Hematopoietic multipotent progenitor cell treated with erythropoietin and hydrocortisone succinate and interleukin-3 and kit ligand, for 15 days (in vitro differentiated cells): ENCODE measurements at regions not wholly inside any gene's neighbourhood (a gene's known extent, or its start where the extent isn't known, plus 50 kb on each side); places are given as distances from the start of the nearest gene placed in this dataset.
"Not testable (repeated sequence)": the region's sequence is repeated elsewhere in the genome, so short reads cannot be mapped to it uniquely, and the experiment has no call there.

Source experiments
- DNase-seq: peaks from one replicate; pipeline ENCODE4 v3.0.0-alpha.2; 2015; ENCODE audit warnings: low spot score

DNA sequence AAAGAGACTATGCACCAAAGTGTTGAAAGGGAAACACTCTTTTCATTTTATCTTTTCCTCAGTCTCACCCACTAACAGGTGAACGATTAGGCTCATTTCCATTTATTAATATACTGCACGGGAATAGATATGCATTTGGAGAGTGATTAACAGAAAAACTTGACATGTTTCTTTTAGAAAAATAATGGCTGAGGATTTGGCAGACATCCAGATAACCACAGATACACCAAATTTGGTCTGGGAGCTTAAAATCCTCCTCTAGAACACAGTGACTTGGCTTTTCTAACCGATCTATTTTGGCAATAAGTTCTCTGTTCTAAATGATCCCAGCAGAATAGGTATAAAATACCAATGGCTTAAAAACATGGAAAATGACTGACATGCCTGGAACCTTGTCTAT is 459.3 kb upstream of the SGO1 start:
- DNase-seq: no peak

DNA sequence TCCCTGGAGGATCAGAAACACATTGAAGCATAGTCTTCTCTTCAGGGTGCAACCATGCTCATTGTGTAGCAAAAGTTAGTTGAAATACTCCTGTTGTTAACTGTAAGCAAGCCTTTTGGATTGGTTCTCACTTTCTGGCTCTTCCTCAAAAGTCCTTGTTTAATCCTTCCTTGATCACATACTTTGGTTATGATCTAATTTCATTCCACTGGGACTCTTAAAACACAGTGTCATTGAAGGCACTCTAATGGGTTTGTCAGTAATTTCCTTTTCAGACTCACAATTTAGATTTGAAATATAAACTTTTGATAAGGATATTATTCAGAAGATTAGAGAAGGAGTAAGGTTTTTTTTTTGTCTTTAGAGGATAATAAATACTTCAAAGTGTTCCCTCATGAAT is 451.7 kb upstream of the SGO1 start:
- no peak for DNase-seq

DNA sequence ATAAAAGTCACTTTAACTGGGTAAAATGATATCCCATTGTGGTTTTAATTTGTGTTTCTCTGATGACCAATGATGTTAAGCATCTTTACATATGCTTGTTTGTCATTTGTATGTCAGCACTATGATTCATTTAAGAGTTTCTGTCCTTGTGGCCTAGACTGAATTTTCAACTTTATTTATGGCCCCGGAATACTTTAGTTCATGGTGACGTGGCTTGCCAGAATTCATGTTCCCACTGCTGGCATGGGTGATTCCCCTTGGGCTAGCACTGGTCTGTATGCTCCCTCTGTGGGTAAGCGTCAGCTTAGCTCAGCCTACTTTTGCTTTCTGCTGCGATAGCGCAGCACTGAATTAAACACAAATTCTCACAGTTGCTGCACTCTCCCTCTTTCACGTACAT is 436.3 kb upstream of the SGO1 start:
- DNase-seq: no peak

DNA sequence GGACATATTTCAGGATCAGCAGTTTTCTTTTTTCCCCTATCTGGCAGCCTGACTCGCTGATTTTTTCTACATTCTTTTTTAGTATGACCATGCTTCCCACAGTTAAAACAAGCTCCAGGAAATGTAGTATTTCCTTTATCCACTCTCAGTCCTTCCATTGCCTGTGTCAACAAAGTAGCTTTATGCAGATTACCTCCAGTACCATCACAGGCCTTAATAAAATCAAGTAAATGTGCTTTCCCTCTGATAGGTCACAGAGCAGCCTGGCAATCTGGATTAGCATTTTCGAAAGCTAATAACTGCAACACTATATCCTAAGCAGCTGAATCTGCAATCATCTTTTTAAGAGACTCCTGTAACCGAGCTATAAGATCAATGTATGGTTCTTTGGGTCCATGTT is 432.6 kb upstream of the SGO1 start:
- DNase-seq: not testable (repeated sequence)

DNA sequence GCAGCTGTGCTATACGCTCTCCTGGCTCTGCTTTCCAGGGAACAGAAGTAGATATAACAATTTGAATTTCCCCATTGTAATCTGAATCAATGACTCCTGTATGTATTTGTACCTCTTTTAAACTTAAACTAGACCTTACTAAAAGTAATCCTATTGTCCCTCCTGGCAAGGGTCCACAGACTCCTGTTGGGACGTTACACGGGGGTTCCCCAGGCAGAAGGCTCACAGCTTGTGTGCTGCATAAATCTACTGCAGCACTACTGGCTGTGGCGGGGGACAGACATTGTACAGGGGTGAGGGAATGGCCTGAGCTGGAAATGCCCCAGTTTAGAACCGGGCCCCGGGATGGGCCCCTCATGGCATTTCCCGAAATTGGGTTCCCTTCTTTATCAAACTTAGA is 432.2 kb upstream of the SGO1 start:
- not testable (repeated sequence) for DNase-seq

DNA sequence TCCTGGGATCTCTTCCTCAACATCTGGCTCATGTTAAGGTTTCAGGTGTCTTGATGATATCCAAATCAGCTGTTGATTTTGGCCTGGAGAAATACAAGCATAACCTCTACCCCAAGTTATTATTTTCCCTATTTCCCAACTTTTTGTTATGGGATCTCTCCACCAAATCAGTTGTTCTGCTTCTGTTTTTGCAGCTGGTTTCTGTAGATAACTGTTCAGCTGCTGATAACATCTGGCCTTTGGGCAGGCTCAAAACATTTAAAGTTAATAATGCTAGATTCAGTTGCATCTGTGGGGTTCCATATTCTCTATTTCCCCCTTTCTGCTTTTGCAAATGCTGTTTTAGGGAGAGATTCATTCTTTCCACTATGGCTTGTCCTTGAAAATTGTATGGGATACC is 430.0 kb upstream of the SGO1 start:
- not testable (repeated sequence) for DNase-seq

DNA sequence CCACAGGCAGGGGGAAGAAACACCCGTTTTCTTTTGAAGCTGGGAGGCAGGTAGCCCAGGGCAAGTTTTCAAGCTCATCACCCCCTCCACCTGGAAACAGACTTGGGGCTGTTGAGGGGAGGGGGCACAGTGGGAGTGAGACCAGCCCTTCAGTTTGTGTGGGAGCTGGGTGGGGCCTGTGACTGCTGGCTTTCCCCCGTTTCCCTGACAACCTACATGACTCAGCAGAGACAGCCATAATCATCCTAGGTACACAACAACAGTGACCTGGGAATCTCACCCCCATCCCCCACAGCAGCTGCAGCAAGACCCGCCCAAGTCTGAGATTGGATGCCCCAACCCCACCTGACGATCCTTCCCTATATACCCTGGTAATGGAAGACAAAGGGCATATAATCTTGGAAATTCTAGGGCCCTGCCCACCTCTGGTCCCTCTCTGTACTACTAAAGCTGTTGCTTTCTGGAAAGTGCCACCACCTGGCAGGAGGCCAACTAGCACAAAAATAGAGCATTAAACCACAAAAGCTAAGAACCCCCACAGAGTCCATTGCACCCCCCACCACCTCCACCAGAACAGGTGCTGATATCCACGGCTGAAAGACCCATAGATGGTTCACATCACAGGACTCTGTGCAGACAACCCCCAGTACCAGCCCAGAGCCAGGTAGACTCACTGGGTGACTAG is 422.2 kb upstream of the SGO1 start:
- DNase-seq: no peak

DNA sequence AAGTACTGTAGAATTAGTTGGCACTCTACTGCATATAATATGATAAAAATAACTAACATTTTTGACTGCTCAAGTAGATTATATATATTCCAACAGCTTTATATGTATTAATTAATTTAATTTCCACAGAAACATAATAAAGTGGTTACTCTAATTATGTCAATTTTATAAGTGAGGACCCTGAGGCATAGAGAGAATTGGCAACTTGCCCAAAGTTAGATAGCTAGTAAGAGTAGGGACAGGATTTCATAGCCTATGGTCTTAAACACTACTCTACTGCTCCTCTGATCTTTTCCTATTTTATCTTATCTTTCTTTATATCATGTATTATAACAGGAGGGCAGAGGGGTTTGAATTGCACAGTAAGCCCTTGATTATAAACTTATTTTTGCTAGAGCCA is 418.7 kb upstream of the SGO1 start:
- DNase-seq: no peak

DNA sequence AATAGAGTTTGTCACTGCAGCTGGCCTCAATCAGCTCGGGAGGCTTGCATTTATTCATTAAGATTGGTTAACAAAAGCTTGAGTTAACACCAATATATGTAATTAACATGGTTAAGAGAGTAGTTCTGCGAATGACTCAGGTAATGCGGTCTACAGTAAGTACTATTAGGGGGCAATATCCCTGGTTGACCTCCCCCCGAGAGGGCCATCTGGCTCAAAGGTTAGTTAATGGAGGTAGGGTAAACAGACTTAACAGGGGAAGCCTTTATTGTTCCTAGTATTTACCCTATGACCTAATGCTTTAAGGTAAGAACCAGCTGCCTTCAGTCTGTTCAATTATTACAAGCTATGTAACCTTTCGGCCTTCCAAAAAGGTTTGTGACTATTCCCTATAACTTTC is 403.3 kb upstream of the SGO1 start:
- DNase-seq: no peak

DNA sequence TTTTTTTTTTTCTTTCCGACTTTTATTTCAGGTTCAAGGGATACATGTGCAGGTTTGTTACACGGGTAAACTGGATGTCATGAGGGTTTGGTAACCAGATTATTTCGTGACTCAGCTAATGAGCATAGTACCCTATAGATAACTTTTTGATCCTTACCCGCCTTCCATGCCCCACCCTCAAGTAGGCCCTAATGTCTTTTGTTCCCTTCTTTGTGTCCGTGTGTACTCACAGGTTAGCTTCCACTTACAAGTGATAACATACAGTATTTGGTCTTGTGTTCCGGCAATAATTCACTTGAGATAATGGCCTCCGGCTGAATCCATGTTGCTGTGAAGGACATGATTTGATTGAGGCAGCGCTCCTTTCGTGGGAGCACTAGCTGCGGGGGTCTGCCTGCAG is 402.8 kb upstream of the SGO1 start:
- DNase-seq: no peak

DNA sequence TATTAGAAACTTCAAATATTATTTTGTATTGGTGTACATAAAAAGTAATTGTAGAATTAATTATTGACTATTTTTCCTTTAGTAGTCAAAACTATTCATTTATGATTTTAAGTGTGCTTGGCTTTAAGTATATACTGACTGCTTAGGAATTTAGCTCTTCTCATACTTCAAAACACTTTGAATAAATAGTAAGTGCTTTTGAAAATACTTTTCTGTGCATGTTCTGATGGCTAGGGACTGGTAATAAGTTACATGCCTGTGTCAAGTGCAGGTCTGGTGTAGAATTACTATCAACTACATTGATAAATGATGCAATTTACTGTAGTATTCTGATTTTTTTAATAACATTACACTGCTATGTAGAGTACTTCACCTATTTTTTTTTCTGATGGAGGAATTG is 397.6 kb upstream of the SGO1 start:
- no peak for DNase-seq

DNA sequence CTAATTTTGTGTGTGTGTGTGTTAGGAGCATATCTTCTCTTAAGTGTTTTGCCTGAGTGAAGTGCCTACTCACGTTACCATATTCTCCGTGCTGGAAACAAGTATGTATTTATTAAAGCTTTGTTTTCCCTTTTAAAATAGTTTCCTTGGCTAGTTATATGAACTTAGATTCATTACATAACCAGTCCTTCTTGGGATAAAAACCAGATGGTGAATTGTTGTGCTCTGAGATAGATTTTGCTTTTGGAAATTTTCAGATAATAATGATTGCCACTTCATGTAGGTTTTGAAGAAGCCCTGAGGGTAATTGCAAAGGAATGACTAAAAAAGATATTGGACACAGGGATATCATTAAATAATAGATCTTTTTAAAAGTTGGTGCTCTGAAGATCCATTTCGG is 390.2 kb upstream of the SGO1 start:
- DNase-seq: no peak

DNA sequence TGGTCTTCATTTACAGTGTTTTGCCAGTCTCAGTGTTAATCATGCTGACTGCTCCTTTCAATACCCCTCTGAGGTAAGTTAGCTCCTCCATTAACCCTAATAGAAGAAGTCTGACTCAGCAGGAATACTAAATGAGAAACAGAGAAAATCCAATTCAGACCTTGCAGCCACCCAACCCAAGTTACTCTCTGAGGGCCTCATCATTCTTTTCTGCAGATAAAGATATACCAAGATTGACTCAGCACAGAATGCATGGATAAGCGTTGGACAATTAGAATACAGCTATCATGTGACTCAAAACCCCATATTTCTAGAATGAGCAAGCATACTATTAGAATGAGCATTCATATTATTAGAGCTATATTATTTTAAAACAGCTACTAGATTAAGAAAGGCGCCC is 389.1 kb upstream of the SGO1 start:
- DNase-seq: no peak

DNA sequence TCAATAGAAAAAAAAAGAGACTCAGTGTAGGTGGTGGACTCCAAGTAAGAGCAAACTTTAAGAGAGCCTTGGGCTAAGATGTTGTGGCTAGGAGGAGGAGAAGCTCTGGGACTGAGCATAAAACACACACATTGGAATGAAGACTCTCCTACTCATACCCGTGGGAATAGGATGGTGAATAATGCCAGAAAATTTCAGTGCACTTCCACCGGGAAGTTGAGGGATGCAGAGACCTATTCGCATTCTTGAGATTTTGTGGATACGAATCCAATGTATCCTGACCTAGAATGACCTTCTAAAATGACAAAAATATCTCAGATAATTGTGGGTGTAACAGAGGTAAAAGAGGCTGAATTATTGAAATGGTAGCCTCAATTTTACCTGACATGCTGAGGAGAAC is 388.7 kb upstream of the SGO1 start:
- DNase-seq: no peak

DNA sequence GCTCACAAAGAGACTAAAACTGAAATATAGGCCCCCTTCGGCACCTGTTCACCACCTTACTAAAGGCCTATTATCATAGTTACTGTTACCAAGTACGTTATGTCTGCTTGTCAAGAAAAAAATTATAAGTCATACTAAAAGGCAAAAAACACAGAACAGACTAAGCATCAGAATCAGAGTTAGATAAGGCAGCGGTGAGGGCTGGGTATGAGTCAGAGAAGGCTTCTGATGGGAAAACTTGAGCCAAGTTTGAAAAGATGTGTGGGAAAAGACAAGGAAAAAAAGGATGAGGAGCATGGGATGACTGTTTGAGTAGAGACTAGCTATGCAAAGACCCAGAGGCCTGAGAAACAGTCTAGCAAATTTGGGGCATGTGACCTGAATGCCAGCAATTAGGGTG is 387.2 kb upstream of the SGO1 start:
- DNase-seq: no peak

DNA sequence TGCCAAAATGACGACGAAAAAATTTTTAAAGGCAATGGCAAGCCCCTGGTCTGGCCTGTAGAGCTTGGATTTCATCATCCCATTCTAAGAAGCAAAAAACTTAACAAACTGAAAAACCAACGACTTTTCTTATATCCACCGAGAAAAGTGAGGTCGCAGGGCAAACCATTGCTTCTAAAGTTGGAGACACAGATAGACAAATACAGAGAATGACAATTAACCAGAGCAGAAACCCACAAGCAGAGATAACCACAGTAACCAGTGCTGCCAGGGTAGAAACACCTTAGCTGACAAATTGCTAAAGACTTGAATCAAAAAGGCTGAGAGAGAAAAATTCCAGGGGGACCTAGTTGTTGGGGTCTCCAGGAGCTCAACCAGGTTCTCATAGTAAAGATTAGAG is 386.5 kb upstream of the SGO1 start:
- DNase-seq: no peak

DNA sequence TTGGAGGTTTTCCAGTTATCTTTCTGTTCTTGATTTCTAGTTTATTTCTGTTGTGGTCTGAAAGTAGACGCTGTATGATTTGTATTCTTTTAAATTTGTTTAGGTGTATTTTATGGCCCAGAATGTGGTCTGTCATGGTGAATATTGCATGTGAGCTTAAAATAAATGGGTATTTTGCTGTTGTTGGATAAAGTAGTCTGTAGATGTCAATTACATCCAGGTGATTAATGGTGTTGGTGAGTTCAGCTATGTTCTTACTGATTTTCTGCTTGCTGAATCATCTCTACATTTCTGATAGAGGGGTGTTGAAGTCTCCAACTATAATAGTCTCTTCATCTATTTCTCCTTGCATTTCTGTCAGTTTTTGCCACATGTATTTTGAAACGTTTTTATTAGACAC is 383.3 kb upstream of the SGO1 start:
- DNase-seq: no peak

DNA sequence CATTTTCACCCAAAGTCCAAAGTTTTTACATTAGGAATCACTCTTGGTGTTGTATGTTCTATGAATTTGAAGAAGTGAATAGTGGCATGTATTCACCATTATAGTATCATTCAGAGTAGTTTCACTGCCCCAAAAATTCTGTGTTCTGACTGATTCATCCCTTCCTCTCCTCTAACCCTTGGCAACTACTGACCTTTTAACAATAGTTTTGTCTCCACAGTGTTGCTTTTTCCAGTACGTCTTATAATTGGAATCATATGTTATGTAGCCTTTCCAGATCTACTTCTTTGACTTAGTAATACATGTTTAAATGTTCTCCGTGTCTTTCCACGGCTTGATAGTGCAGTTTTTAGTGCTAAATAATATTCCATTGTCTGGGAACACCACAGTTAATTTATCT is 379.0 kb upstream of the SGO1 start:
- no peak for DNase-seq

DNA sequence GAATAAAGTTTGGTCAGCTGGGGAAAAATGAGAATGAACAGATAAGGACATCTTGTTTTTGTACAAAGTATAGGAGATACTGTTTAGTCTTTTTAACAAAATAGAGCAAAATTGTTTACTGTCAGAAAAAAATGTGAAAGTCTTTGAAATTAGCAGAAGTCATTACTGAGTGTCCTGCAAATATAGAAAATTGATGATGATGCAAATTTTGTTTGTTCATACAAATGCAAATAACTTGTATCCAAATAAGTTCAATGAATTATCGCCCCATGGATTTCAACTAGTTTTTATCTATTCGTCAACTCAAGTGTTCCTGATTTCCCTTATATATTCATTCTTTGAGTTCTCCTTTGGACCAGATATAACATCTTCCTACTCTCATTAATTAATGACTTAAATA is 378.0 kb upstream of the SGO1 start:
- DNase-seq: no peak

DNA sequence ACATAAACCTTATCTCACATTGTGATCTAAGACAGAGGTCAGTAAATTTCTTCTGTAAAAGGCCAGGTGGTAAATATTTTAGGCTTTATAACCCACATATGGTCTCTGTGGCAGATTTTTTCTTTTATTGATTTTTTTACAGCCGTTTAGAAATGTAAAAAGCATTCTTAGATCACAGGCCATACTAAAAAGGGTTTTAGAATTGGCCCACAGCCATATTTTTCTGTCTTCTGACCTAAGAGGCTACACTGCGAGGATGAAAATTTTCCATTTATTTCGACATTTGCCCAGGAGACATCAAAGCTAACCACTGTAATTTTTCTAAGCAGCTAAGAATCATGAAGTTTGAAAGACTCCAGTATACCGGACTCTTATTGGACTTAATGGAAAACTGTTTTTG is 377.2 kb upstream of the SGO1 start:
- DNase-seq: no peak

DNA sequence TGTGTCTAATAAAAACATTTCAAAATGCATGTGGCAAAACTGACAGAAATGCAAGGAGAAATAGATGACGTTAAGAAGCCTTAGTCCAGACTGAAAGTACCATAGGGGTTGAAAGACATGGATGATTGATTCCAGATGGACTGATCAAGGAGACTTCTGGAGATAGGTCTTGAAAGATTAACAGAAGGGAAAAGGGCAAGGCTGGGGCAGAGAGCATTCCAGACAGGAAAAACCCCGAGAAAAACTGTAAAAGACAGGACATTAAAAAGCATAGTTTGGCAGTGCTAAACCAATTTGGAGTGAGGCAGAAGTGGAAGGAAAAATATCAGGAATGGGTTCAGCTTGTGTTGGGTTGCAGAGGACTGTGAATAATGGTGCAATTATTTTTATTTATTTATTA is 375.2 kb upstream of the SGO1 start:
- no peak for DNase-seq

DNA sequence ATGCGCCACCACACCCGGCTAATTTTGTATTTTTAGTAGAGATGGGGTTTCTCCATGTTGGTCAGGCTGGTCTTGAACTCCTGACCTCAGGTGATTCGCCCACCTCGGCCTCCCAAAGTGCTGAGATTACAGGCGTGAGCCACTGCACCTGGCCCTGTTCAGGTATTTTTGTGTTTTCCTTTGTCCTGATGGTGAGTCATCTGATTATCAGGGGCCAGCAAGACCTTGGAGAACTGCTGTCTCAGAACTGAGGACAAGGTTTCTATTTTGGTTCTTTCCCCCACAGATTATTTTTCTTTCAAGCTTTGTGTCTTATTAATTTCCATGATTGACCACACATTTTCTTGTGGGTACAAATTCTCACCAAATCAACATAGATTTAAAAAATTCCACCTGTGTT is 374.4 kb upstream of the SGO1 start:
- DNase-seq: not testable (repeated sequence)

DNA sequence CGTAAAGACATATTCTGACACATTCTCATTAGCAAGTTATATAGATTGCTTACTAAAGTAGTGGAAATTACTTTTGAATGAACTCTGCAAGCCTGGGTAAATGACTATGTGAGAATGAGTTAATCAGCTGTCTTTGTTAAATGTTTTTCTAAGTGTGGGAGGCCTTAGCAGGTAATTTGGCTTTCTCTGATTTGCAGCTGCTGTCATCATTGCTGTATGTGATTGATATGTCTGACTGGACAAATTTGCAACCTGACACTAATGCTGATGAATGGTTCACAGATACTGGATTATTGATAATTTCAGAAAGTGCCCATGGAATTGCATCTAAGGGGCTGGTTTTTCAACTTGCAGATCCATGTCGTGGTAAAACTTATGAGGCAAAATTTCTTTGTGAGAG is 372.2 kb upstream of the SGO1 start:
- DNase-seq: no peak

DNA sequence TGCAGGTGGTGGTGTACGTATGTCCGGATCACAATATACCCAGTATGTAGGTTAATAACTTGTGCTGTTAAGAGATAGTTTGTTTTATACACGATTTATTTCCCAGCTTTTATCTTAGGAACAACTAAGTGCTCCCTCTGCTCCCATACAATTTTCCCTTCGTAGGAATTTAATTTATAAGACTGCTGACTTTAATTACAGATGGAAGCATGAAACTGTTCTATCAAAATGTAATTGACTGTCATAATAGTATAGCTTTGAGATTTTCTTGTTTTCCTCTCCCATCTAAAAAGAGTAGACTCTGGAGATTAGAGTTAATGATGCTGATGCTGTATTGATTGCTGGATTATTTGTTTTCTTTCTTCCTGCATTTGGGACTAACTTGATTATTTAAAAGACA is 370.7 kb upstream of the SGO1 start:
- no peak for DNase-seq
